ENCODE measurements at regions not wholly inside any gene's neighbourhood (a gene's known extent, or its start where the extent isn't known, plus 50 kb on each side); places are given as distances from the start of the nearest gene placed in this dataset.
A peak's percentile ranks its signal among the peaks of the same experiment; 100 is the strongest.
"Not testable (repeated sequence)": the region's sequence is repeated elsewhere in the genome, so short reads cannot be mapped to it uniquely, and the experiment has no call there.

DNA sequence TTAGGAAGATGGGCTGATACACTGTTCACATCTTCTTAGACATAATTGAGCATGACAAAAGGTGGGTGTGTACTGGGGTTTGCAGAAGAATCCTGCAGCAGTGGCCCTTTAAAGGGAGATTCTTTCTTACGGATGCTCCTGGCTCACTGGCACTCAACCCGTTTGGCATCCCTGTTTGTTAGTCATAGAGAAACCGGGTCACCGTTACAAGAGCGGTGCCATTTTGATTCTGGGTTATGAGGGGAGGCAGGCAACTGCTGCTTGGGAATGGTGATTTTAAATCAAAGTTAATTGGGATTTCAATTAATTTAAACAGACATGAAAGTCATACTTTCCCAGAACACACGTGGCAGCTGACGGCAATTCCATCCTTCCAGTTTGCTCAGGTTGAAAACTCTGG lies 245.8 kb downstream of the AACS start:
- no peak for DNase-seq (ENCODE audit: low read depth)

DNA sequence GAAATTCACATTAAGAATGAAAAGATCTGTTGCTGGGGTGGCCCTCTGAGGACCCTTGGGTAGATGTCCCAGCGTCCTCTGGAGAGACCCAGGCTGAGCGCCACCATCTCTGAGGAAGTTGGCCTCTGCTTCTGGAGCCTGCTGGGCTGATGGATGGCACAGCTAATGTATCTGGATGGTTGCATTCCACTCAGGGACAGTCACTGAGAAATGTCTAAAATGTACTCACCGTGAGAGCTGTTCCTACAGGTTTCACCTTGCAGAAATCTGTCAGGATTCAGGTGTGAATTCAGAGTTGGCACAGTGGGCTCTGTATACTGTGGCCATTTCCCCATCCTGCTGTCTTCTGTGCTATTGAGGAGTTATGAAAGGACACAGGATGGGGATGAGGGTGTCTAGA lies 247.2 kb downstream of the AACS start:
- DNase-seq (ENCODE audit: low read depth), result no peak

DNA sequence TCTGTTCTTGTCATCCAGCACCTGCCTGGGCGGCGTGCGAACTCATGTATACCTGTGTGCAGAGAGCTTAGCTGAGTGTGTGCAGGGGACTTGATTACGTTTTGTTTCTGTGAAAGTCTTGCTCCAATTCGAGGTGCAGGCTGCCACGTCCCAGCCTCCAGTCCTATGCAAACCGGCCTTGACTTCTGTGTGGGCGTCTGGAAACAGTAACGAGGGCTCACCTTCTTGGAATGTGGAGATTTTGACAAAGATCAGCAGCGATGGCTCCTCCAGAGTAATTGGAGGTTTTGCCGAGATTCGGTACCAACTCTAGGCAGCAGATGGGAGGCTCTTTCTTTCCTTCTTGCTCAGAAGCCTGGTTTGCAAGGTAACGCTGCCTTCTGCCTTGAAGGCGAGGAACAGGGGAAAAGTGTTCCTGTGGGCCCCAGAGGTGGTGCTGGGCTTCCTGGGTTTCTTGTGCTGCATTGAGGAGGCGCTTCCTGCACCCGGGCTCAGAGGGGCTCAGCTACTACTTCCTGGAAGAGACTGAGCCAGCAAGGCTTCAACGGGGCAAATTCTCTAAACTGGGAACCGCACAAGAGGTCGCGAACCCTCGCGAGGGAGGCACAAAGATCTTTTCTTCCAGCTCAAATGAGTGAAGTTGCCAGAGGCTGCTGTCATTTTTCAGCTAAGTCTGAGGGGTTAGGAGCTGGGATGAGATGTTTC lies 249.0 kb downstream of the AACS start:
- no peak for DNase-seq (ENCODE audit: low read depth)

- no peak for DNase-seq (ENCODE audit: low read depth)
These were observed 250.5 kb downstream of the AACS start for GRCh38 chr12:125315771-125316170.

DNA sequence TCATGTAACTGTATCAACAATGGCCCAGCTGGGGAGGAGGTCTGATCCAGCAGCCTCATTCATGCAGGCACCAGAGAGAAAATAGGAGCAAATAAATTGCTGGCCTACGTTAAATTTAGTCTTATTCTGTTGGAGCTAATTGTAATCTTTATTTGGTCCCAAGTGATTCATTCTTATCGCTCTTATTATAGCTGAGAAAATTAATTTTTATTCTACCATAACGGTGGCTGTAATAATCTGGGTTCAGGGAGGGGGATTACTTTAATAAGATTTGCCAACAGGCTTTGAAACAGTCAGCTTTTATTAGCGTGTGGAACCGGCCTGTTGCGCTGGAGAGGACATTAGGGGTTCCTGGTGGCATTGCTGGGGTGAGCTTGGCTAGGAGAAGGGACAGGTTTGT lies 254.9 kb downstream of the AACS start:
- DNase-seq (ENCODE audit: low read depth), result no peak

DNA sequence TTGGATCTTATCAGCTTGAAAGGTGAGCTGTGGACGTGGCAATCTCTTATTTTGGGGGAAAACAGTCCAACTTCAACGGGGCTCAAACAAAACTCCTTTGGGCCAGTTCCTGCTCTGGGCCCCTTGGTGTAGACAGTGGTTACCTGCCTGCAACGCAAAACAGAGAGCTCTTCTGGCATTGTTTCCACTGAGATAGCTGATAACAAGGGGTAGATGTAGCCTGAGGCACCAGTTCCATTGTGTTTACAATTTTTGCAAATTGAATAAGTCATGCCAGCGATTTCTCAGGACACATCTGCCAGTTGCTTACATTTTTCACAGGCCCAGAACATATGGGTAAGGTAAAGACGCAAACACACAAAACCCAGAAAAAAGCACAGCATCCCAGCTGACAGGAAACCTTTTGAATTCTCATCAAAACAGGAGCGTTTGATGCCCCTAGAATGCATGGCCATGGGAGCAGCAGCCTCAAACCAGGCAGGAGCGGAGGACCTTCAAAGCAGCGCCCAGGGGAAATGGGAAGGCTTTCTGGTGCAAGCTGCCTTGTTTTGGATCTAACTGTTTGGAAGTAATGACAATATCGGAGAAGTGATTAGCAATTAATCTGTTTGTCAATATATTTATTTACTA lies 259.7 kb downstream of the AACS start:
- no peak for DNase-seq (ENCODE audit: low read depth)

GRCh38 chr12:125329239-125330102 lies 264.2 kb downstream of the AACS start:
- no peak for DNase-seq (ENCODE audit: low read depth)

DNA sequence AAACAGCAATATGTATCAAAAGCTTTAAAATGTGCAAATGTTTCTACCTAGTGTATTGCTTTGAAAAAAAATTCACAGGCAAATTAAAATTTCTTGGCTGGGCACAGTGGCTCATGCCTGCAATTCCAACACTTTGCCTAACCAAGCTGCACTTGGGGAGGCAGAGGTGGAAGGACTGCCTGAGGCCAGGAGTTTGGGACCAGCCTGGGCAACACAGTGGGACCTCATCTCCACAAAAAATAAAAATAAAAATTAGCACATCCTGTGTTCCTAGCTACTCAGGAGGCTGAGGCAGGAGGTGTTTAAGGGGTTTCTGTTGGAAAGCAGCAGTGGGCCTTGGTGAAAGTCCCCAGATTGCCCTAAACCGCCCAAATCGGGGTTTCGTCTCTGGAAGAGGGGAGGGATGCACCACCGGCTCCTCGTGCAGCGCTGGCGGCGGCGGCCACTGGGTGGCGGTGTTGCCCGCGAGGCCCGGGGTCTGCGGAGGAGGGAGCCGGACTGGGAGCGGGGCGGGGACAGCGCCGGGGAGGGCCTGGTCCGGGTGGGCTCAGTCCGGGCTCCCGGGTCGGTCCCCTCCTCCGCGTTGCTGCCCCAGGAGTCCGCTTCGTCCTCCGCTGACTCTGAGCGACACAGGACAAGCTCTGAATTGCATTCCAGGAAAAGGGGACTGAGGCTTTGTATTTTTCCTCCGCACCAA lies 265.6 kb downstream of the AACS start:
- peak; percentile 3 for DNase-seq (ENCODE audit: low read depth)

- no peak for DNase-seq (ENCODE audit: low read depth)
These were observed 266.3 kb downstream of the AACS start for GRCh38 chr12:125331342-125332052.

DNA sequence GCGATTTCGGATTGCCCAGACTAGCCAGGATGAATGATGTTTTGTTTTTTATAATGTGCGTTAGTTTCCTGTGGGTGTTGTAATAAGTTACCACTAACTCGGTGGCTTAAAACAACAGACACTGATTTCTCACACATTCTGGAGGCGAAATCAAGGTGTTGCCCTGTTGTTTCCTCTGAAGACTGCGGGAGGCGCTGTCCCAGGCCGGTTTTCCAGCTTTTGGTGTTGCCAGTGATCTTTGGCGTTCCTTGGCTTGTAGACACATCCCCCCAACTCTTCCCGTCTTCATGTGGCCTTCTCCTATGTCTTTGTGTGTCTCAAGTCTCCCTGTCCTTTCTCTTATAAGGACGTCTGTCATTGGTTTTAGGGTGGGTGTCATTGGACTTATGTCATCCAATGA lies 267.7 kb downstream of the AACS start:
- no peak for DNase-seq (ENCODE audit: low read depth)

- no peak for DNase-seq (ENCODE audit: low read depth)
These were observed 271.0 kb downstream of the AACS start for GRCh38 chr12:125336246-125336645.

- peak; percentile 71 for DNase-seq (ENCODE audit: low read depth)
These were observed 275.6 kb downstream of the AACS start for GRCh38 chr12:125340791-125341190.

DNA sequence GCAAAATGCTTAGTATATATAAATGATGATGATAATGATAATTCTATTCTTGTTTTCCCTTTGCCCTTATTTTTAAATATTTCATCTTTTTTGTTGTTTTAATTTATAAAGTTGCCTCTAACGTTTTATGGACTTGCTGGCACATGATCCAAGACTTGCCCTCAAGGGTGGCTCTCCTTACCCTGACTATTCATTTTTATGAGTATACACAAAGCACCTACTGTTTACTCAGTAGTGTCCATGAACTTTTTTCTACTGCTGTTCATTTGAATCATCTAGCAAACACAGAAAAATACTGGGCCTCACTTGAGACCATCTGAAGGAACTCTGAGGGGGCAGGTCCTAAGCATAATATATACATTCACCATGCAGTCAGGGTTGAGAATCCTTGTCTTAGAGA lies 276.2 kb downstream of the AACS start:
- DNase-seq (ENCODE audit: low read depth), result no peak

DNA sequence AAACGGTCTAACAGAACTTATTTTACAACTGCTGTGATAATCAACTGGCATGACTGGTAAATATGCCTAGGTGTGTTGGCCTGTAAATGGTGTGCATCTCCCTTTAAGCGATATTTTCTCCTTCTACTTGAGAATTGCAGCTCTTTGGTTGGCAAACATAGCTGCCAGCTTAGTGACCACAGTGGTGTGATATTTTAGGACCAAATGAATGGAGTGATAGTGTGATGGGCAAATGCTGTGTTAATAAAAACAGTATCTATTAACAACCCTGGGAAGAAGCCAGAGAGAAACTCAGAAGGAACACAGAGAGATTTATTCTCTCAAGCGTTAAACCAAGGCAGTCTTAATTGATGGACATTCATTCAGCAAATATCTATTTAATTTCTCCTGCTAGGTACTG lies 278.4 kb downstream of the AACS start:
- no peak for DNase-seq (ENCODE audit: low read depth)

DNA sequence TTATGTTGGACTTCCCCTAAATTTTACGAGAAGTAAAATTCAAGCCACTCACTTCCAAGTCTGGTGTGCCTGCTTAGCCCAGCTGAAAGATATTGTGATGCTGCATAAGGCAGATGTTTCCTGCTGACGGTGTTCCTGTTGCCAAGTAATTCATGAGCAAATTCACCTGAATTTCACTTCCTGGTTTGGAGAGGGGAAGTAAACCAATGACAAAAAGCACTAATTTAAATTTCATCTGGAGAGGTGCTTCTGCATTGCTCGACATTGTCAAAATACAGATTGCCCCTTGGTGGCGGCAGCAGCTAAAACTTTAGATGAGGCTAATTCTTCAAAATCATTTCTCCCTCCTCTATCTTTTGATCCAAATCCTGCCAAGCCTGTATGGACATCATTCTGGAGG lies 281.1 kb downstream of the AACS start:
- DNase-seq (ENCODE audit: low read depth), result no peak

DNA sequence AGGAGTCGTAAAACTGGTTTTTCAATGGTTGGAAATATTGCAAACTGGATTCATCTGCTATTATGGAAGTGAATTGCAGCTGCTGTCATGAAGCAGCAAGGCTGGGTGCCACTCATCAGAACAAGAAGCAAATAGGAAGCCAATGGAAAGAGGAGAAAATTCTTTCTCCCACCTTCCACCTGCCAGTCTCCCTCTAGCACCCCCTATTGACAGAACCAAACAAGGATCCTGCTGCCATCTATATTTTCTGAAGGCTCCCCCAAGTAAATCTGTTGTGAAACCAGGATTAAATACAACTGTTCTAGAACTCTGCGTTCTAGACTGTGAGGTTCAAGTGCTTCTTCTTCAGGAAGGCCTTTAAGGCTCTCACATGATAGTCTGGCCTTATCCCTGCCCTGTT lies 286.6 kb downstream of the AACS start:
- DNase-seq (ENCODE audit: low read depth), result no peak

GRCh38 chr12:125353002-125353401 lies 287.8 kb downstream of the AACS start:
- not testable (repeated sequence) for DNase-seq (ENCODE audit: low read depth)

- no peak for DNase-seq (ENCODE audit: low read depth)
These were observed 288.6 kb downstream of the AACS start for GRCh38 chr12:125353871-125354270.

GRCh38 chr12:125355614-125356013 lies 290.4 kb downstream of the AACS start:
- no peak for DNase-seq (ENCODE audit: low read depth)

DNA sequence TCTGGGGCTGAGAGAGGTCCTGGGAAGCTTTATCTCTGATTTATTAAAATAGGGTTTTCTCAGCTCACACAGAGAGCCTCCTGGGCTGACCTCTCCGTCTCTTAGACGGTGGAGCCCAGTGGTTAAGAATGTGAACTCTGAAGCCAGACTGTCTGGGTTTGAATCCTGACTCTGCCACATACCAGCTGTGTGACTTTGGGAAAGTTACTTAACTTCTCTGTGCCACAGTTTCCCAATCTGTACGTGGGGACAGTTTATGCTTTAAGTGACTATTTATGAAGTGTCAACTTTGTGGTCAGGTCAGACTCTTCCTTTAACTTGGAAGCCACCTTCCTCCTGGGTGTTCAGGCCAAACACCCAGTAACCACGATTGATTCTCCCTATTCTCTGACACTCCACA lies 290.9 kb downstream of the AACS start:
- DNase-seq (ENCODE audit: low read depth), result no peak

DNA sequence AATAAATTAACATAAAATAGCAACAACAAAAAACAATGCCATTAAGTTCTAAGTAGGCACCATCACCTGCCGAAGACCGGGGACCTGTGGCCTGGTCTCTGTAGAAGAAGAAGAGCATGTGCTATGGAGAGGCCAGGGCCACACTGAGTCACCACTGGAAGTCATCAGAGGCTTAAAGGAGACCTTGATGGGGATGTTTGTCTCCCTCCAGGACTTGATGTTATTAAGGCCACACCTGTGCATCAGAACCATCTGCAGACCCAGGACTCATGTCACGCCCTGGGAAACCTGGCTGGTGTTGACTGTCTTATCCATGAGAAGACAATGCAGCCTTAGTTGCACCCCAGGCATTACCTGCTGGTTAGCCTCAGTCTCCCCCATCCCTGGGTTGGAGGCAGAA lies 292.3 kb downstream of the AACS start:
- DNase-seq (ENCODE audit: low read depth), result no peak

GRCh38 chr12:125360540-125360939 lies 295.3 kb downstream of the AACS start:
- no peak for DNase-seq (ENCODE audit: low read depth)

Measured in stromal cell of bone marrow (primary cell).